Stimulated activated CD8-positive, alpha-beta memory T cell treated with anti-CD3 and anti-CD28 coated beads, Interleukin-15, amount 100 ng/mL, for 48 hours (primary cell): ENCODE measurements at regions not wholly inside any gene's neighbourhood (a gene's known extent, or its start where the extent isn't known, plus 50 kb on each side); places are given as distances from the start of the nearest gene placed in this dataset.
"Not testable (repeated sequence)": the region's sequence is repeated elsewhere in the genome, so short reads cannot be mapped to it uniquely, and the experiment has no call there.

Source experiments
- DNase-seq, 2 donors: peaks; one replicate each; pipeline ENCODE4 v3.0.0-alpha.2; 2020; ENCODE audit warnings: low read depth in 2 of 2

- no peak for DNase-seq
Observed at GRCh38 chrX:1903236-1903935, 288.5 kb downstream of the ASMT start.

GRCh38 chrX:1904663-1905218 is 289.9 kb downstream of the ASMT start:
- no peak for DNase-seq

DNA sequence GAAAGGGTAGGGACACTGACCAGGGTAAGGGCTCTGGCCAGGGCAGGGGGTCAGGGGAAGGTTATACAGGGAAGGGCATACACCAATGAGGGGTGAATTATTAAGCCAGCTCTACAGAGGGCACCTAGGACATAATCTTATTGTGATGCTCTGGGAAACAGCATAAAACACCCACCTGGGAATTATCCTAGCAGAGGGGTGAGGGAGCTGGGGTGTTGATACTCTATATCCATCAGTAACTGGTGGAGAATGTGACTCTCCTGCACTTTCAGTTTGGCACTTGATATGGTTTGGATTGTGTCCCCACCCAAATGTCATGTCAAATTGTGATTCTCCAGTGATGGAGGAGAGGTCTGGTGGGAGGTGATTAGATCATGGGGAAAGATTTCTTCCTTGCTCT is 291.2 kb downstream of the ASMT start:
- no peak for DNase-seq

DNA sequence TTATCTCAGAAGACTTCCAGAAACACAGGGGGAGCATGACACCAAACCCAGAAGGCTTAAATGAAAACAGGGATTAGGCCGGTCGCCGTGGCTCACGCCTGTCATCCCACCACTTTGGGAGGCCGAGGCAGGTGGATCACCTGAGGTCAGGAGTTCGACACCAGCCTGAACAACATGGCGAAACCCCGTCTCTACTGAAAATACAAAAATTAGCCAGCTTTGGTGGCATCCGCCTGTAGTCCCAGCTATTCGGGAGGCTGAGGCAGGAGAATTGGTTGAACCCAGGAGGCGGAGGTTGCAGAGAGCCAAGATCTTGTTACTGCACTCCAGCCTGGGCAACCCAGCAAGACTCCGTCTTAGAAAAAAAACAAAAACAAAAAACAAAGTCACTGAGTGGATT is 294.1 kb downstream of the ASMT start:
- not testable (repeated sequence) for DNase-seq

DNA sequence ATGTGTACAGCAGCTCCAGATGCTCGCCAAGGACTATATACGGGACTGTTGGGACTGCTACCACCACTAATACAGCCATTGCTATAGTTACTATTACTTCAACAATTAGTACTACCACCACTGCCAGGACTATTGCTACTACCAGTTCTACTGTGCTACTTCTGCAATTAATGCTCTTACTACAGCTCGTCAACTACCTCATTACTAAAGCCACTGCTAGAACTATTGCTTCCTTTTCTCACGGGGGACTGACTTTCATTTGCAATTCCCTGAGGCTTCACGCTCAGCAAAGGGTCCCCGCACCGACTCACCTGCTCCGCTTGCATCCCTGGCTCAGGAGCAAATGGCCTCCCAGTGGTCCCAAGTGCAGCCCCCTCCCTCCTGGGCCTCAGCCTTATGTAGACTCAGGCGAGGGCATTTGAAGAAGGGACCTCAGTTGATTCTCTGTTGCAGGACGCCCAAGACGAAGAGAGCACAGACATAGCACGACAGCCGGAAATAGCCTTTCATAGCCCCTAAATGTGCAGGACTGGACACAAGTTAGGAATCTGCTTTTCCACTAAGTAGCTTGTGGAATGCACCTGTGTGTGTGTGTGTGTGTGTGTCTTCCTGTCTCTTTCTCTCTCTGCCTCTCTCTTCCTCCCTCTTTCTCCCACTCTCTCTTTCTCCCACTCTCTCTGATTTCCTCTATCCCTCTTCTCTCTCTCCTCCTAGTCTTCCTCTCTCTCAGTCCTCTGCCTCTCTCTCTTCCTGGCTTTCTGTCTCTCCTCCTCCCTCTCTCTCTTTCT is 294.8 kb downstream of the ASMT start:
- no peak for DNase-seq

DNA sequence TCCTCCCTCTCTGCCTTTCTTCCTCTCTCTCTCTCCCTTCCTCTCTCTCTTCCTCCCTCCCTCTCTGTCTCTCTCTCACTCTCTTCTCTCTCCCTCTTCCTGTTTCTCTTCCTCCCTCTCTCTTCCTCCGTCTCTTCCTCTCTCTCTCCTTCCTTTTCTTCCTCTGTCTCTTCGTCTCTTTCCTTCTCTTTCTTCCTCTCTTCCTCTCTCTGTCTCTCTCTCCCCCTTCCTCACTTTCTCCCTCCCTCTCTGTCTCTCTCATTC is 295.3 kb downstream of the ASMT start:
- no peak for DNase-seq

GRCh38 chrX:1911401-1912128 is 296.7 kb downstream of the ASMT start:
- DNase-seq = no peak

DNA sequence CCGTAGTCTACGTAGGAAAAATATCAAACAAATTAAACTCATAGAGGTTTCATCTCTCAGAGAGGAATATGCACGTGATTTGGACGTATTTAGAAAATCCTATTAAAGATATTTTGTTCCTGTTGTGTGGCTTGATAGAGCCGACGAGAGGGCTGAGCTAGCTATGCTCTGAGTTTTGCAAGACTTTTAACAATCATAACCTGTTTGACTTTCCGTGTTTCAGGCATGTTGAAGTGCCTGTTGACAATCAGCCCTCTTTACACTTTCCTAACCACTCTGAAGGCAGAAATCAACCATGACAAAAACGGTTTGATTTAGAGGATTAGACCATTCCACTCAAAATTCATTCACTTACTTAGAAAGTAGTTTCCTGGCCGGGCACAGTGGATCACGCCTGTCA is 297.3 kb downstream of the ASMT start:
- no peak for DNase-seq

- no peak for DNase-seq
Observed at GRCh38 chrX:1914606-1915365, 299.9 kb downstream of the ASMT start.

DNA sequence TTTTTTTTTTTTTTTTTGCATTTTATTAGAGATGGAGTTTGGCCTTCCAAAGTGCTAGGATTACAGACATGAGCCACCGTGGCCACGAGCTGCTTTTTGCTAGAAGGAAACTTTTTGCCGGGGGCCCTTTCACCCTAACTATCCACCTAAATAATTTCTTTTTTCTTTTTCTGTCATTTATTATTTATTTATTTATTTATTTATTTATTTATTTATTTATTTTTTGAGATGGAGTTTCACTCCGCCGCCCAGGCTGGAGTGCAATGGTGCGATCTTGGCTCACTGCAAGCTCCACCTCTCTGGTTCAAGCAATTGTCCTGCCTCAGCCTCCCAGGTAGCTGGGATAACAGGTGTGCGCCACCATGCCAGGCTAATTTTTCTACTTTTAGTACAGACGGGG is 303.9 kb downstream of the ASMT start:
- no peak for DNase-seq

DNA sequence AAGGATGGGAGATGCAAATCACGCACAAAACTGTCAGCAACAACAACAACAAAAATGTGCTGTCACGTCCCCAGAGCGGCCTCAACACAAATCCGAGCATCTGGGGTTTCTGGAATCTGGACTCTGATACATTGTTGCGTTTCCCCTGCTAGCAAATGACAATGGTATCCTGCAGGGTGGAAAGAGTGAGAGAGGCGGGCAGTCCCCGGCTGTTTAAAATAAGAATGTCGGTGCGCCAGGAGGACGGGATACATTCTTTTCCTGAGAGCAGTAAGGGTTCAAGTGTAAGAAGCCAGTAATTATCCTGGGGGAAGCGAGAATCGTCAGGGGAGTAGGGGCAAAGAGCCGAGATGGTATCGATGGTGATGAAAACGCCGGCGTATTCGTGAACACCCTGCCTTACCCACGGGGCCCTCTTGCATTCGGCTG is 310.2 kb downstream of the ASMT start:
- DNase-seq = no peak

DNA sequence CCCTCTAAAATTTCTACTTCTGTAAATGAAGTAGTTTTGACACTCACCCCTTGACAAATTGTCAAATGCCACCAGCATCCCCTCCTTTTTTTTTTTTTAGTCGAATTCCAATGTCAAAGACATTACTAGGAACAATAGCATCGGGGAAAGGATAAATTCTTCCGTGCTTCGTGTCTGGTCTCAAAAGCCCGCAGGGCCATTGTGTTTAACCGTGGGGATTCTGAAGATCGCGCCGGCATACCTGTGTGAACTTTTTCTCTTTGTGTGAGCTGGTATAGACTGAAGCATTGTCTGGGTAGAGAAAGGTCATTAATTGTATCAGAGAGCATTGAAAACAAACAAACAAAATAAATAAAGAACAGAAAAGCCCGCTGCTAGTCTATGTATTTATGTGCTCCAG is 313.9 kb downstream of the ASMT start:
- DNase-seq = no peak

DNA sequence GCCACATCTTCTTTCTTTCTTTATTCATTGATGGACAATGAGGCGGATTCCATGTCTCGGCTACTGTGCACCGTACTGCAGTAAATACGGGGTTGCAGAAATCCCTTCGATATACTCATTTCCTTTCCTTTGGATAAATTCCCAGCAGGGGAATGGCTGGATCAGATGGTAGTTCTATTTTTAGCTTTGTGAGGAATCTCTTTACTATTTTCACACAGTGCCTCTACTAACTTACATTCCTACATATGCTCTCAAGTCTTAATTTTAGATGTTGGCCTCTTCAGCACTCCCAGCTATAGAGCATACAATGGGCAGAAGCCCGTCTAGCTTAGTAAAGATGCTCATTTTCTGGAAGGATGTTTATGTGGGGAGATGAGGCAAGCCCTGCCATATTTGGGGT is 317.4 kb downstream of the ASMT start:
- DNase-seq = no peak

- no peak for DNase-seq
Observed at GRCh38 chrX:1933964-1934363, 319.1 kb downstream of the ASMT start.

GRCh38 chrX:1935805-1936204 is 320.9 kb downstream of the ASMT start:
- no peak for DNase-seq

DNA sequence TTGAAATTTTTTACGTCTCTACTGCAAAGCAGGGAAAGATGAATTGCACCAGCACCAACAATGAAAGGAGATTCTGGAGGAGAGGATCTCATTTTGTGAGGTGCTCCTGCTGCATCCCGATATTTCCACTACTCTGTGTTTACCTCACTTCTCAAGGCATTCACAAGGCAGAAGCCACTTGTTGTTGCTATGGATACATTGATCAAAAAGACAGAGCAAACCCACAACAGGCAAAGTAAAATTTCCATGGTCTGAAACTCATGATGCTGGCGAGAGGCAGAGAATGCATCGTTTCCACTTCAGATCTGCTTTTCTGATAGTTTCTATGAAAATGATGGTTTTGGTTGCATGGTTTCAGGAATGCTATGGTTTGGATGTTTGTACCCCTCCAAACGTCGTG is 323.3 kb downstream of the ASMT start:
- no peak for DNase-seq

DNA sequence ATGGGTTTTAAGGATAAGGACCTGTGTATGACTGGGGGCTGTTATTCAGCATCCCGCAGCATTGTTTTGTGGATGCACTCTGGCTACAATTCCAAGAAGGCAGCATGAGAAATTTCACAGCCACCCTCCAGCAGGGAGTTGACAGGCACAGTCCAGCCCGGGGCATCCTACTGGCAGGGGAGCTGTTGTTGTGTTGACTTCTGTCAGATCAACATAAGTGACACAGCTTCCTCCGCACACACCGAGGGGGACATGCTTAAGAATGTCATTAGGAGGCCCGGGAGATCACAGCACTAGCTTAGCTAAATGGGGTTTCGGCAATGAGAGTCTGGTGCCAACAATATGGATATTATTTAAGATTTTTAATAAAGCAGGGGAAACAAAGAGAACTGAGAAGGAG is 326.5 kb downstream of the ASMT start:
- no peak for DNase-seq

DNA sequence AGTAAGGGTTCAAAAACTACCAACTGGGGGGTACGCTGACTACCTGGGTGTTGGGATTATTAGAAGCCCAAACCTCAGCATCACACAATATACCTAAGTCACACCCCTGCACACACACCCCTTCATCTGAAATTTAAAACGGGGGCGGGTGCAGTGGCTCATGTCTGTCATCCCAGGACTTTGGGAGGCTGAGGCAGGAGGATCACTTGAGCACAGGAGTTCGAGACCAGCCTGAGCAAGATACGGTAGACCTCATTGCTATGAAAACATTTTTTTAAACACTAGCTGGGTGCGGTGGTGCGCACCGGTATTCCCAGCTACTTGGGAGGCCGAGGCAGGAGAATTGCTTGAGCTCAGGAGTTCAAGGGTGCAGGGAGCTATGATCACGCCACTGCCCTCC is 331.0 kb downstream of the ASMT start:
- no peak for DNase-seq

- DNase-seq = no peak
Observed at GRCh38 chrX:1946974-1947373, 332.1 kb downstream of the ASMT start.
